HUES48 (cell line): ENCODE measurements at regions not wholly inside any gene's neighbourhood (a gene's known extent, or its start where the extent isn't known, plus 50 kb on each side); places are given as distances from the start of the nearest gene placed in this dataset.

Source experiments
- H3K27ac ChIP-seq: one replicate; pipeline ENCODE4 v1.7.0; 2013; ENCODE audit warnings: low read depth, low read length, inconsistent platforms
- H3K27me3 ChIP-seq: 2 replicates; pipeline ENCODE4 v1.6.1; 2013; ENCODE audit warnings: mild to moderate bottlenecking, low read length; ENCODE audit not compliant: control insufficient read depth, insufficient read depth
- H3K36me3 ChIP-seq: 2 replicates; pipeline ENCODE4 v1.6.1; 2013; ENCODE audit warnings: low read length; ENCODE audit not compliant: control insufficient read depth, insufficient read depth
- H3K4me1 ChIP-seq: 2 replicates; pipeline ENCODE4 v1.6.1; 2013; ENCODE audit warnings: mild to moderate bottlenecking, low read length; ENCODE audit not compliant: control insufficient read depth, insufficient read depth
- H3K4me3 ChIP-seq: 2 replicates; pipeline ENCODE4 v1.5.1; 2013; ENCODE audit warnings: mild to moderate bottlenecking, low read depth, low read length
- H3K9ac ChIP-seq: 2 replicates; pipeline ENCODE4 v1.6.1; 2013; ENCODE audit warnings: mild to moderate bottlenecking, low read depth, low read length, moderate library complexity
- H3K9me3 ChIP-seq: 2 replicates; pipeline ENCODE4 v1.6.1; 2013; ENCODE audit warnings: low read length; ENCODE audit not compliant: control insufficient read depth, insufficient read depth

GRCh38 chr6:14255916-14256315, 138.3 kb downstream of the CD83 start:
- Histone ChIP-seq H3K4me1 (peaks cover 18% of the 10 kb centered on the region; the same call in 1 of the 2 replicates), H3K27me3 (peaks cover 2% of the 10 kb centered on the region; the same call in 1 of the 2 replicates), H3K36me3 (no peaks in the 10 kb centered on the region), H3K9ac (no peak overlapping the region), H3K9me3 (no peaks in the 10 kb centered on the region), H3K4me3 (no peak overlapping the region), H3K27ac (no peak overlapping the region)

GRCh38 chr6:14258117-14258516, 140.5 kb downstream of the CD83 start:
- Histone ChIP-seq H3K9ac (no peak overlapping the region), H3K9me3 (no peaks in the 10 kb centered on the region), H3K36me3 (no peaks in the 10 kb centered on the region), H3K4me3 (no peak overlapping the region), H3K27me3 (peaks cover 2% of the 10 kb centered on the region; the same call in 1 of the 2 replicates), H3K27ac (no peak overlapping the region), H3K4me1 (peaks cover 18% of the 10 kb centered on the region; the same call in 1 of the 2 replicates)

DNA sequence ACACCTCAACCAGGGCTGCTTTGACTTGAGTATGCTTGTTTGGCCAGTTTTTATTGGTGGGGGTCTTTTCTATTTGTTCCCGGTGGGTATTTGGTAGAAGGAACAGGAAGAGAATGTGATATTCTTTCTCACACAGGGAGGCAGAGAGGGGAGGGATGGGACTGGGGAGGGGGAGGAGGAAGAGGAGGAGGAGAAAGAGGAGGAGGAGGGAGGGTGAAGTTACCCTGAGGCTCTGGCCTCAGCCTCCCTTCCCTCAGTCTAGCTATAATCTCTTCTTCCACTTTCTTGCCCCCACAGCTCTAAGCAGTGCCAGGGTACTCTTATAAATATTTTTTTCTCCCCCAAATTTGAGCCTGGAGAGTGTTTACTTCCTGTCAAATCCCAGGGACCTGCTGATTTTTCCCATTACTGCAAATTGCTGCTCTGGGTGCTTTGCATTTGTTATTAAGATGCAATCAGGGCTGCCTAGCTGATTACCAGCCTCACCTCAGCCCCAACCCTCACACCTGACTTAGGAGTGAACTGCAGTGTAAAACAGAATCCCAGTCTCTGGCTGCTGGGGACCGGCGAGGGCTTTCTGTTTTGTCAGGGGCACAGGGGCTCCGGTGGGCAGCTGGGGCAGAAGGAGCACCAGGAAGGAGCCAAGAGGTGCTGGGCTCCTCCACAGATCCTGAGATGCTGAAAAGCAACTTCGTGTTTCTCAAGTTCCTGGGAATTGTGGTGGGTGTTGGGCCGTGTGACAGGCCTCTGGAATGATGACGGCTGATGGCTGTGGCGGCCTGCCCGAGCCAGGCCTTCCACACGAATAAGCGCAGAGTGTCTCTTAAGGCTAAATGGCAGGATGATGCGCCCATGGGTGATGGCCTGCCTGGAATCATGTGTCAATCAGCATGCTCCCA, 141.4 kb downstream of the CD83 start:
- Histone ChIP-seq H3K9ac (no peak overlapping the region), H3K9me3 (peaks cover 1% of the 10 kb centered on the region; the same call in 1 of the 2 replicates), H3K36me3 (no peaks in the 10 kb centered on the region), H3K4me1 (peaks cover 18% of the 10 kb centered on the region; the same call in 1 of the 2 replicates), H3K4me3 (no peak overlapping the region), H3K27me3 (peaks cover 2% of the 10 kb centered on the region; the same call in 1 of the 2 replicates), H3K27ac (no peak overlapping the region)

DNA sequence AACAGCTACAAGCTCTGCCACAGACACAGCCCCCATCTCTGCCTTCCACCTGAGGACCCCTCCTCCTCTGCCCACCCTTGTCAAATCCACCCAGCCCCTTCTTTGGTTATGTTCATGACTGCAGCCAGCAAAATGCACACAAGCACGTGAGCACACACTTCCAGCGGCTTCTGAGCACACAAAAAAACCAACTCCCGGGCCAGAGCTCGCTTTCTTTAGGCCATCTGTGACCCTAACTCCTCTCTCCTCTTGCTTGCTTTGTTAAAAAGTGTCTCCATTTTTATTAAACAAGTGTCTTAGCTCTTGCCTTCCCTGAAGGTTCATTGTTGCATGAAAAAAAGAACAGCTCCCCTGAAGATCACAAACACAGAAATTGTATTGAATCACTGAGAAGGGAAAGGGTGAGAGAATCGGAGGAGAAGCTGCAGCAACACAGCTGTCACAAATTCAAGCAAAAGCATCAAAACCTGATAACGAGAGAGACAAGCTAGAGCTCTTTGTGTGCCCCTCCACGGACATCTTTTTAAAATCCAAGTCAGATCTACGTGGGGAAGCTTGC, 142.1 kb downstream of the CD83 start:
- H3K9ac ChIP-seq = no peak overlapping the region
- H3K4me3 ChIP-seq = no peak overlapping the region

GRCh38 chr6:14260839-14261238, 143.3 kb downstream of the CD83 start:
- Histone ChIP-seq H3K4me3 (no peak overlapping the region), H3K9me3 (peaks cover 5% of the 10 kb centered on the region; the same call in 1 of the 2 replicates), H3K27ac (no peak overlapping the region), H3K27me3 (peaks cover 2% of the 10 kb centered on the region; the same call in 1 of the 2 replicates), H3K9ac (no peak overlapping the region), H3K4me1 (peaks cover 18% of the 10 kb centered on the region; the same call in 1 of the 2 replicates), H3K36me3 (no peaks in the 10 kb centered on the region)

More for the DNA sequence above, 142.1 kb downstream of the CD83 start:
- peaks cover 5% of the 10 kb centered on the region; the same call in 1 of the 2 replicates for H3K9me3 ChIP-seq
- H3K27me3 ChIP-seq = peaks cover 2% of the 10 kb centered on the region; the same call in 1 of the 2 replicates
- H3K36me3 ChIP-seq = no peaks in the 10 kb centered on the region
- no peak overlapping the region for H3K27ac ChIP-seq
- peaks cover 18% of the 10 kb centered on the region; the same call in 1 of the 2 replicates for H3K4me1 ChIP-seq

GRCh38 chr6:14263881-14264424, 146.4 kb downstream of the CD83 start:
- Histone ChIP-seq H3K36me3 (no peaks in the 10 kb centered on the region), H3K9ac (no peak overlapping the region), H3K27me3 (no peaks in the 10 kb centered on the region), H3K4me1 (peaks cover 10% of the 10 kb centered on the region; the same call in 1 of the 2 replicates), H3K4me3 (no peak overlapping the region), H3K27ac (no peak overlapping the region), H3K9me3 (peaks cover 5% of the 10 kb centered on the region; the same call in 1 of the 2 replicates)

- no peak overlapping the region for H3K27ac ChIP-seq
- H3K9me3 ChIP-seq = peaks cover 5% of the 10 kb centered on the region; the same call in 1 of the 2 replicates
- no peaks in the 10 kb centered on the region for H3K27me3 ChIP-seq
- no peaks in the 10 kb centered on the region for H3K36me3 ChIP-seq
- no peak overlapping the region for H3K9ac ChIP-seq
- no peaks in the 10 kb centered on the region for H3K4me1 ChIP-seq
- no peak overlapping the region for H3K4me3 ChIP-seq
These were observed 147.8 kb downstream of the CD83 start for GRCh38 chr6:14265049-14266021.

DNA sequence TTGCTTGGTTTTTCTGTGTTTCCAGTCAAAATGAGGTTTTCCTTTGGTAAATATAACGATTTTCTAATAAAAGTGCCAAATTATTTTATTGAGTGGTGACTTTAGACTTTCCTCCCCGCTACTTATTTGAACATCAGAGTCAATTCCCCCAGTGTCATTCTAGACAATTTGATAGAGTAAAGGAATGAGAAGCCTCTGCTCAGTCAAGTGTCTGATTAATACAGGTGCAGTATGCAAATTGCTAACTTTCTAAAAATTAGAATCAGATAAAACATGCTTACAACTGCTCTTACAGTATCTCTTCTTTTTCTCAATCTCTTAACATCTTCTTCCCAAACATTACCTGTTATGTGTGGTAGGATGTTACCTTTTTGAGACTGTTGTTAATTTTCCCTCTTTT, 148.7 kb downstream of the CD83 start:
- no peak overlapping the region for H3K27ac ChIP-seq
- H3K4me3 ChIP-seq = no peak overlapping the region
- peaks cover 5% of the 10 kb centered on the region; the same call in 1 of the 2 replicates for H3K9me3 ChIP-seq
- H3K36me3 ChIP-seq = no peaks in the 10 kb centered on the region
- no peaks in the 10 kb centered on the region for H3K27me3 ChIP-seq
- H3K9ac ChIP-seq = no peak overlapping the region
- H3K4me1 ChIP-seq = no peaks in the 10 kb centered on the region

DNA sequence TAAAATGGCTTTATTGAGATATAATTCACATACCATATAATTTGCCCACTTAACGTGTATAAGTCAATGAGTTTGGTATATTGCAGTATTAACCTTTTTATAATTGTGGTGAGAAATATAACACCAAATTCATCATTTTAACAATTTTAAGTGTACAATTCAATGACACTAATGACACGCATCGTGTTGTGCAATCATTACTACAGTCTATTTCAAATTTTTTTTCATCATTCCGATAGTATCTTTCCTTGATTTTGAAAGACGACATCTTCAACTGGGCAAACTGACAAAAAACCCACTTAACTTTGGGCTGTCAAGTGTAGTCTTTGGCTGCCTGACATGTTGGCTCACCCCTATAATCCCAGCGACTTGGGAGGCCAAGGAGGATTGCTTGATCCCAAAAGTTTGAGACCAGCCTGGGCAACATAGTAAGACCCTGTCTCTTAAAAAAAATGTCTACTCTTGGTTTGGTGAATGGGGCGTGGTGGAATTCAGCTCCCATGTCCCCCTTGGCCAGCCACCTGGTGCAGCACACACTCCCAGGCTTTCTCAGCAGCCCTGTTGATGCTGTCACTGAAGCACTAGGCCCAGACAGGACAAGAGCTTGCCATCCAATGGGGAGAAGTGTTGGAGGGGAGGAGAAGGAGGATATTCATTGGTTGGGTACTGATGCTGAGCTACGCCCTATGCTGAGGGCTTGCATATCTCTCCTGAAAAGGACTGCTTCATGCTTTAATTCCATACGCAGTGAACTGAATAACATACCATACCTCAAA, 150.5 kb downstream of the CD83 start:
- Histone ChIP-seq H3K27ac (no peak overlapping the region), H3K4me1 (peaks cover 4% of the 10 kb centered on the region), H3K4me3 (no peak overlapping the region), H3K27me3 (no peaks in the 10 kb centered on the region; the same call in 1 of the 2 replicates), H3K9ac (no peak overlapping the region), H3K36me3 (no peaks in the 10 kb centered on the region), H3K9me3 (peaks cover 8% of the 10 kb centered on the region)
